HEK293T (cell line): ENCODE measurements at regions not wholly inside any gene's neighbourhood (a gene's known extent, or its start where the extent isn't known, plus 50 kb on each side); places are given as distances from the start of the nearest gene placed in this dataset.

Experiments used
- CTCF ChIA-PET: fragments of 350-600 bp; formaldehyde crosslinking; extraction: SDS; loops from one replicate; lab custom pipeline; 2021; ENCODE audit warnings: antibody characterized with exemption, inconsistent platforms; lab: Yijun Ruan, JAX
- POLR2A ChIA-PET: fragments of 350-600 bp; formaldehyde crosslinking; extraction: SDS; loops from one replicate; lab custom pipeline; 2020; ENCODE audit warnings: antibody characterized with exemption, inconsistent platforms; lab: Yijun Ruan, JAX
- DNase-seq: peaks from one replicate; pipeline ENCODE4 v3.0.0; 2012; ENCODE audit warnings: mixed read lengths; ENCODE audit errors: extremely low spot score
- ARNT ChIP-seq: fragments of 450-650 bp; IDR thresholded peaks from 2 replicates; pipeline ENCODE4 v1.6.1; 2017; ENCODE audit warnings: mild to moderate bottlenecking
- BHLHE40 ChIP-seq: fragments of 450-650 bp; IDR thresholded peaks from 2 replicates; pipeline ENCODE4 v1.6.1; 2016; ENCODE audit warnings: mild to moderate bottlenecking, moderate library complexity, borderline replicate concordance
- CTBP1 ChIP-seq: fragments of 450-650 bp; IDR thresholded peaks from 2 replicates; pipeline ENCODE4 v1.6.1; 2016; ENCODE audit warnings: borderline replicate concordance
- ELF4 ChIP-seq: fragments of 450-650 bp; IDR thresholded peaks from 2 replicates; pipeline ENCODE4 v1.6.1; 2017; ENCODE audit warnings: antibody characterized with exemption
- FOXA1 ChIP-seq: fragments of 450-650 bp; IDR thresholded peaks from 2 replicates; pipeline ENCODE4 v1.6.1; 2016; ENCODE audit warnings: mild to moderate bottlenecking
- FOXK2 ChIP-seq: fragments of 450-650 bp; IDR thresholded peaks from 2 replicates; pipeline ENCODE4 v1.6.1; 2016; ENCODE audit warnings: mild to moderate bottlenecking
- FOXM1 ChIP-seq: fragments of 450-650 bp; IDR thresholded peaks from 2 replicates; pipeline ENCODE4 v1.6.1; 2017; ENCODE audit warnings: mild to moderate bottlenecking, borderline replicate concordance
- HDGF ChIP-seq: fragments of 450-650 bp; IDR thresholded peaks from 2 replicates; pipeline ENCODE4 v1.6.1; 2017; ENCODE audit warnings: antibody characterized with exemption, borderline replicate concordance
- L3MBTL2 ChIP-seq: fragments of 450-650 bp; conservative IDR thresholded peaks from 2 replicates; pipeline ENCODE4 v1.6.1; 2016; ENCODE audit warnings: mild to moderate bottlenecking
- LEF1 ChIP-seq: fragments of 450-650 bp; IDR thresholded peaks from 2 replicates; pipeline ENCODE4 v1.6.1; 2017; ENCODE audit warnings: mild to moderate bottlenecking, borderline replicate concordance
- NFRKB ChIP-seq: fragments of 450-650 bp; IDR thresholded peaks from 2 replicates; pipeline ENCODE4 v1.6.1; 2016; ENCODE audit warnings: mild to moderate bottlenecking, moderate library complexity
- PKNOX1 ChIP-seq: fragments of 450-650 bp; IDR thresholded peaks from 2 replicates; pipeline ENCODE4 v1.6.1; 2016
- SP1 ChIP-seq: fragments of 450-650 bp; IDR thresholded peaks from 2 replicates; pipeline ENCODE4 v1.6.1; 2017
- SUZ12 ChIP-seq: fragments of 450-650 bp; IDR thresholded peaks from 2 replicates; pipeline ENCODE4 v1.6.1; 2016; ENCODE audit warnings: mild to moderate bottlenecking
- TARDBP ChIP-seq: fragments of 450-650 bp; IDR thresholded peaks from 2 replicates; pipeline ENCODE4 v1.6.1; 2016
- ZNF384 ChIP-seq: fragments of 450-650 bp; IDR thresholded peaks from 2 replicates; pipeline ENCODE4 v1.6.1; 2016

- no peak for TF ChIP-seq CTBP1
- no peak for DNase-seq
- CTCF ChIA-PET: interaction anchor here (0.8 kb wide), 1 partner anchor 23 kb away, joined by 3 read pairs; no protein-coding TSS in a partner anchor
- POLR2A ChIA-PET: no interaction called here
Measured at GRCh38 chr2:15801904-15802303, 138.4 kb upstream of the MYCN start.

GRCh38 chr2:15802657-15803542 lies 137.4 kb upstream of the MYCN start:
- ChIA-PET POLR2A (no interaction called here), CTCF (no interaction called here)
- TF ChIP-seq LEF1: no peak
- TF ChIP-seq ARNT: no peak
- TF ChIP-seq PKNOX1: no peak
- TF ChIP-seq BHLHE40: no peak
- TF ChIP-seq CTBP1: no peak
- no peak for TF ChIP-seq FOXA1
- TF ChIP-seq ELF4: no peak
- TF ChIP-seq HDGF: no peak
- no peak for TF ChIP-seq NFRKB
- no peak for TF ChIP-seq L3MBTL2
- no peak for TF ChIP-seq TARDBP
- no peak for DNase-seq

- TF ChIP-seq HDGF: no peak
- no peak for TF ChIP-seq L3MBTL2
- no peak for TF ChIP-seq FOXA1
- no peak for TF ChIP-seq TARDBP
- TF ChIP-seq NFRKB: no peak
- no peak for TF ChIP-seq BHLHE40
- no peak for TF ChIP-seq FOXM1
- TF ChIP-seq ARNT: no peak
- no peak for TF ChIP-seq LEF1
- TF ChIP-seq FOXK2: no peak
- no peak for TF ChIP-seq ZNF384
- no peak for TF ChIP-seq SUZ12
- no peak for TF ChIP-seq CTBP1
- no peak for TF ChIP-seq SP1
- TF ChIP-seq PKNOX1: no peak
- no peak for TF ChIP-seq ELF4
- ChIA-PET POLR2A (no interaction called here), CTCF (no interaction called here)
Measured at GRCh38 chr2:15803543-15804245, 136.7 kb upstream of the MYCN start.

GRCh38 chr2:15804246-15804619 lies 136.1 kb upstream of the MYCN start:
- ChIA-PET POLR2A (no interaction called here), CTCF (no interaction called here)
- TF ChIP-seq PKNOX1 (no peak), FOXK2 (no peak), LEF1 (no peak), FOXM1 (no peak), CTBP1 (no peak)
- no peak for DNase-seq

More at GRCh38 chr2:15803543-15804245, 136.7 kb upstream of the MYCN start:
- no peak for DNase-seq

- ChIA-PET POLR2A (interaction anchor here (0.5 kb wide), 1 partner anchor 85 kb away, joined by 3 read pairs; no protein-coding TSS in a partner anchor), CTCF (no interaction called here)
- no peak for TF ChIP-seq TARDBP
- no peak for TF ChIP-seq BHLHE40
- no peak for TF ChIP-seq FOXA1
- TF ChIP-seq LEF1: no peak
- no peak for TF ChIP-seq HDGF
- no peak for DNase-seq
Measured at GRCh38 chr2:15804691-15805090, 135.7 kb upstream of the MYCN start.

- DNase-seq: no peak
Measured at GRCh38 chr2:15805206-15805605, 135.1 kb upstream of the MYCN start.

More at GRCh38 chr2:15805206-15805605, 135.1 kb upstream of the MYCN start:
- ChIA-PET POLR2A (interaction anchor here (0.5 kb wide), 1 partner anchor 84 kb away, joined by 3 read pairs; no protein-coding TSS in a partner anchor), CTCF (no interaction called here)
- TF ChIP-seq NFRKB: no peak
- no peak for TF ChIP-seq LEF1
- no peak for TF ChIP-seq TARDBP
- TF ChIP-seq PKNOX1: no peak
- TF ChIP-seq FOXM1: no peak
- no peak for TF ChIP-seq L3MBTL2
- no peak for TF ChIP-seq FOXK2
- no peak for TF ChIP-seq FOXA1
- no peak for TF ChIP-seq SP1
- no peak for TF ChIP-seq ELF4
